ENCODE measurements at regions not wholly inside any gene's neighbourhood (a gene's known extent, or its start where the extent isn't known, plus 50 kb on each side); places are given as distances from the start of the nearest gene placed in this dataset.

GRCh38 chr7:137172105-137172590 lies 171.4 kb downstream of the PTN start:
- Mint-ChIP-seq H3K4me1 (ENCODE audit: low read depth) (no peaks in the 10 kb centered on the region), H3K4me3 (no peak overlapping the region), H3K27ac (no peak overlapping the region), H3K27me3 (ENCODE audit: low read depth) (no peaks in the 10 kb centered on the region), H3K36me3 (ENCODE audit: low read depth) (no peaks in the 10 kb centered on the region), H3K9me3 (ENCODE audit: insufficient read depth) (peaks cover 5% of the 10 kb centered on the region)
- ATAC-seq (no peak), DNase-seq (no peak)
- CTCF ChIA-PET = no interaction called here
- POLR2A ChIA-PET = no interaction called here

GRCh38 chr7:137169282-137169698 lies 174.2 kb downstream of the PTN start:
- Mint-ChIP-seq H3K36me3 (ENCODE audit: low read depth) (no peaks in the 10 kb centered on the region), H3K4me3 (no peak overlapping the region), H3K9me3 (ENCODE audit: insufficient read depth) (peaks cover 11% of the 10 kb centered on the region), H3K27ac (no peak overlapping the region), H3K27me3 (ENCODE audit: low read depth) (no peaks in the 10 kb centered on the region), H3K4me1 (ENCODE audit: low read depth) (no peaks in the 10 kb centered on the region)
- DNase-seq = no peak
- POLR2A ChIA-PET = no interaction called here
- CTCF ChIA-PET = no interaction called here
- ATAC-seq = no peak

GRCh38 chr7:137167609-137168008 lies 175.9 kb downstream of the PTN start:
- Mint-ChIP-seq H3K4me3 (no peak overlapping the region), H3K36me3 (ENCODE audit: low read depth) (no peaks in the 10 kb centered on the region), H3K27ac (no peak overlapping the region), H3K27me3 (ENCODE audit: low read depth) (no peaks in the 10 kb centered on the region), H3K9me3 (ENCODE audit: insufficient read depth) (peaks cover 6% of the 10 kb centered on the region), H3K4me1 (ENCODE audit: low read depth) (no peaks in the 10 kb centered on the region)
- ATAC-seq (no peak), DNase-seq (no peak)
- ChIA-PET POLR2A (no interaction called here), CTCF (no interaction called here)

- Mint-ChIP-seq H3K27ac (no peak overlapping the region), H3K36me3 (ENCODE audit: low read depth) (no peaks in the 10 kb centered on the region), H3K27me3 (ENCODE audit: low read depth) (no peaks in the 10 kb centered on the region), H3K9me3 (ENCODE audit: insufficient read depth) (peaks cover 11% of the 10 kb centered on the region), H3K4me3 (no peak overlapping the region), H3K4me1 (ENCODE audit: low read depth) (no peaks in the 10 kb centered on the region)
- ChIA-PET POLR2A (no interaction called here), CTCF (no interaction called here)
- no peak for ATAC-seq
- no peak for DNase-seq
Observed at GRCh38 chr7:137166363-137166762, 177.2 kb downstream of the PTN start.

- ATAC-seq (no peak), DNase-seq (no peak)
- no peaks in the 10 kb centered on the region for H3K27me3 Mint-ChIP-seq (ENCODE audit: low read depth)
- H3K36me3 Mint-ChIP-seq (ENCODE audit: low read depth) = no peaks in the 10 kb centered on the region
- no peak overlapping the region for H3K4me3 Mint-ChIP-seq
- H3K4me1 Mint-ChIP-seq (ENCODE audit: low read depth) = no peaks in the 10 kb centered on the region
- no peak overlapping the region for H3K27ac Mint-ChIP-seq
- ChIA-PET POLR2A (no interaction called here), CTCF (no interaction called here)
- peaks cover 11% of the 10 kb centered on the region for H3K9me3 Mint-ChIP-seq (ENCODE audit: insufficient read depth)
Observed at GRCh38 chr7:137165786-137166185, 177.7 kb downstream of the PTN start.

GRCh38 chr7:137165241-137165640 lies 178.3 kb downstream of the PTN start:
- DNase-seq = no peak
- Mint-ChIP-seq H3K4me1 (ENCODE audit: low read depth) (no peaks in the 10 kb centered on the region), H3K27me3 (ENCODE audit: low read depth) (no peaks in the 10 kb centered on the region), H3K36me3 (ENCODE audit: low read depth) (no peaks in the 10 kb centered on the region), H3K9me3 (ENCODE audit: insufficient read depth) (peaks cover 11% of the 10 kb centered on the region), H3K27ac (no peak overlapping the region), H3K4me3 (no peak overlapping the region)
- CTCF ChIA-PET = no interaction called here
- no peak for ATAC-seq
- POLR2A ChIA-PET = no interaction called here

GRCh38 chr7:137164251-137164650 lies 179.3 kb downstream of the PTN start:
- H3K27me3 Mint-ChIP-seq (ENCODE audit: low read depth) = no peaks in the 10 kb centered on the region
- H3K9me3 Mint-ChIP-seq (ENCODE audit: insufficient read depth) = peaks cover 11% of the 10 kb centered on the region
- no peak overlapping the region for H3K4me3 Mint-ChIP-seq
- POLR2A ChIA-PET = no interaction called here
- CTCF ChIA-PET = no interaction called here
- no peak overlapping the region for H3K27ac Mint-ChIP-seq
- no peaks in the 10 kb centered on the region for H3K4me1 Mint-ChIP-seq (ENCODE audit: low read depth)
- H3K36me3 Mint-ChIP-seq (ENCODE audit: low read depth) = no peaks in the 10 kb centered on the region
- ATAC-seq (no peak), DNase-seq (no peak)

GRCh38 chr7:137160236-137160635 lies 183.3 kb downstream of the PTN start:
- DNase-seq = no peak
- no peaks in the 10 kb centered on the region for H3K27me3 Mint-ChIP-seq (ENCODE audit: low read depth)
- POLR2A ChIA-PET = no interaction called here
- H3K27ac Mint-ChIP-seq = no peak overlapping the region
- no peak for ATAC-seq
- H3K9me3 Mint-ChIP-seq (ENCODE audit: insufficient read depth) = peaks cover 5% of the 10 kb centered on the region
- H3K4me1 Mint-ChIP-seq (ENCODE audit: low read depth) = no peaks in the 10 kb centered on the region
- no peak overlapping the region for H3K4me3 Mint-ChIP-seq
- CTCF ChIA-PET = interaction anchor here (0.6 kb wide), 1 partner anchor 1134 kb away, joined by 3 read pairs; no protein-coding TSS in a partner anchor
- no peaks in the 10 kb centered on the region for H3K36me3 Mint-ChIP-seq (ENCODE audit: low read depth)

GRCh38 chr7:137157256-137157655 lies 186.3 kb downstream of the PTN start:
- Mint-ChIP-seq H3K27me3 (ENCODE audit: low read depth) (no peaks in the 10 kb centered on the region), H3K36me3 (ENCODE audit: low read depth) (no peaks in the 10 kb centered on the region), H3K27ac (no peak overlapping the region), H3K4me1 (ENCODE audit: low read depth) (no peaks in the 10 kb centered on the region), H3K4me3 (no peak overlapping the region), H3K9me3 (ENCODE audit: insufficient read depth) (peaks cover 2% of the 10 kb centered on the region)
- CTCF ChIA-PET = no interaction called here
- ATAC-seq (no peak), DNase-seq (no peak)
- POLR2A ChIA-PET = no interaction called here

GRCh38 chr7:137151690-137152052 lies 191.9 kb downstream of the PTN start:
- no peak for ATAC-seq
- Mint-ChIP-seq H3K4me3 (no peak overlapping the region), H3K36me3 (ENCODE audit: low read depth) (no peaks in the 10 kb centered on the region), H3K27me3 (ENCODE audit: low read depth) (no peaks in the 10 kb centered on the region), H3K9me3 (ENCODE audit: insufficient read depth) (no peaks in the 10 kb centered on the region), H3K4me1 (ENCODE audit: low read depth) (no peaks in the 10 kb centered on the region), H3K27ac (no peak overlapping the region)
- ChIA-PET CTCF (no interaction called here), POLR2A (no interaction called here)
- DNase-seq = no peak

GRCh38 chr7:137151041-137151689 lies 192.4 kb downstream of the PTN start:
- Mint-ChIP-seq H3K27ac (no peak overlapping the region), H3K9me3 (ENCODE audit: insufficient read depth) (no peaks in the 10 kb centered on the region), H3K36me3 (ENCODE audit: low read depth) (no peaks in the 10 kb centered on the region), H3K27me3 (ENCODE audit: low read depth) (no peaks in the 10 kb centered on the region), H3K4me3 (no peak overlapping the region), H3K4me1 (ENCODE audit: low read depth) (no peaks in the 10 kb centered on the region)
- ATAC-seq (no peak), DNase-seq (no peak)
- POLR2A ChIA-PET = no interaction called here
- CTCF ChIA-PET = no interaction called here

- H3K36me3 Mint-ChIP-seq (ENCODE audit: low read depth) = no peaks in the 10 kb centered on the region
- DNase-seq (no peak), ATAC-seq (no peak)
- H3K9me3 Mint-ChIP-seq (ENCODE audit: insufficient read depth) = peaks cover 6% of the 10 kb centered on the region
- H3K4me3 Mint-ChIP-seq = no peak overlapping the region
- H3K27me3 Mint-ChIP-seq (ENCODE audit: low read depth) = no peaks in the 10 kb centered on the region
- POLR2A ChIA-PET = no interaction called here
- CTCF ChIA-PET = no interaction called here
- no peak overlapping the region for H3K27ac Mint-ChIP-seq
- H3K4me1 Mint-ChIP-seq (ENCODE audit: low read depth) = no peaks in the 10 kb centered on the region
Observed at GRCh38 chr7:137147338-137147720, 196.2 kb downstream of the PTN start.

- ATAC-seq (no peak), DNase-seq (no peak)
- ChIA-PET POLR2A (no interaction called here), CTCF (no interaction called here)
- Mint-ChIP-seq H3K27me3 (ENCODE audit: low read depth) (no peaks in the 10 kb centered on the region), H3K27ac (no peak overlapping the region), H3K9me3 (ENCODE audit: insufficient read depth) (peaks cover 7% of the 10 kb centered on the region), H3K4me3 (no peak overlapping the region), H3K36me3 (ENCODE audit: low read depth) (no peaks in the 10 kb centered on the region), H3K4me1 (ENCODE audit: low read depth) (no peaks in the 10 kb centered on the region)
Observed at GRCh38 chr7:137146552-137147337, 196.8 kb downstream of the PTN start.

All from activated CD8-positive, alpha-beta T cell treated with anti-CD3 and anti-CD28 coated beads, Interleukin-2, amount 10 ng/mL, durations not matched to agents 7 days and 5 days (primary cell).